ENCODE measurements at regions not wholly inside any gene's neighbourhood (a gene's known extent, or its start where the extent isn't known, plus 50 kb on each side); places are given as distances from the start of the nearest gene placed in this dataset.
"Not testable (repeated sequence)": the region's sequence is repeated elsewhere in the genome, so short reads cannot be mapped to it uniquely, and the experiment has no call there.

GRCh38 chr5:130897181-130897536 lies 267.9 kb downstream of the HINT1 start:
- H3K79me2 ChIP-seq (ENCODE audit: control insufficient read depth in 1 of 2, insufficient read depth in 2 of 2, low read length in 2 of 2); H3K18ac ChIP-seq (ENCODE audit: extremely low read depth, low read length); H4K5ac ChIP-seq (ENCODE audit: insufficient read length, low read depth, low read length); H2BK120ac ChIP-seq (replicated peaks; ENCODE audit: low read depth, low read length); H3K79me1 ChIP-seq (ENCODE audit: low read depth, low read length); H2BK12ac ChIP-seq (ENCODE audit: low read depth, low read length); H3K23me2 ChIP-seq (ENCODE audit: low read depth, low read length); H2AFZ ChIP-seq (ENCODE audit: low read length); H3K27ac ChIP-seq (ENCODE audit: low read depth, low read length); H3K23ac ChIP-seq (ENCODE audit: insufficient read length); H2AK5ac ChIP-seq (ENCODE audit: low read depth, low read length); FAIRE-seq; H3K36me3 ChIP-seq (ENCODE audit: control insufficient read depth in 2 of 4, insufficient read depth in 4 of 4, low read length in 3 of 4); H3K9me3 ChIP-seq (ENCODE audit: insufficient read depth in 2 of 2, low read depth in 1 of 2, low read length in 1 of 2); H3K14ac ChIP-seq (ENCODE audit: insufficient read length); H3K4me1 ChIP-seq (replicated peaks in 1 of 4; ENCODE audit: control insufficient read depth in 3 of 4, insufficient read depth in 4 of 4, low read length in 3 of 4); H2BK20ac ChIP-seq (ENCODE audit: low read length); H3K56ac ChIP-seq (replicated peaks; ENCODE audit: insufficient read length, low read depth, low read length); H3K9ac ChIP-seq (replicated peaks in 1 of 4; ENCODE audit: extremely low read depth in 1 of 4, low read depth in 3 of 4, low read length in 3 of 4); H3K4ac ChIP-seq (replicated peaks; ENCODE audit: insufficient read length, low read depth, low read length); H4K8ac ChIP-seq (ENCODE audit: extremely low read depth, insufficient read depth, low read length); DNase-seq (ENCODE audit: low read depth in 1 of 2, low spot score in 2 of 2); H2BK15ac ChIP-seq (ENCODE audit: low read length); H4K91ac ChIP-seq (replicated peaks; ENCODE audit: insufficient read length, low read length); H4K20me1 ChIP-seq (replicated peaks in 1 of 2; ENCODE audit: control insufficient read depth in 1 of 2, insufficient read depth in 2 of 2, low read length in 2 of 2); H3K27me3 ChIP-seq (replicated peaks in 1 of 4; ENCODE audit: control insufficient read depth in 3 of 4, extremely low read depth in 1 of 4, insufficient read depth in 3 of 4, low read length in 3 of 4): not testable (repeated sequence)
- Histone ChIP-seq H3K4me3 (ENCODE audit: extremely low read depth in 1 of 4, insufficient read depth in 2 of 4, low read depth in 3 of 4, low read length in 4 of 4) (peak overlapping the region in 3 of 4 experiments; percentile 30 to 43 (median 38); a peak in 3 of 8 replicates), H3K4me2 (ENCODE audit: insufficient read depth in 1 of 2, low read depth in 2 of 2, low read length in 2 of 2) (peak overlapping the region; percentile 42 to 51; a peak in 1 of 4 replicates), H2BK5ac (ENCODE audit: low read depth, low read length) (peak overlapping the region; percentile 77; the same call in 1 of the 2 replicates)
- CTCF ChIA-PET (ENCODE audit: partially characterized antibody): interaction anchor here (1.0 kb wide), 1 partner anchor 25 kb away, joined by 3 read pairs; no protein-coding TSS in a partner anchor
- POLR2A ChIA-PET (ENCODE audit: partially characterized antibody): interaction anchor here (1.3 kb wide), 1 partner anchor 11 kb away, joined by 5 read pairs; no protein-coding TSS in a partner anchor
- WGBS, 2 experiments (ENCODE audit: extremely low coverage in 1 of 2, insufficient coverage in 1 of 2, insufficient read length in 1 of 2, insufficient replicate concordance in 2 of 2, low coverage in 1 of 2, low lambda C conversion rate in 2 of 2, missing lambda C conversion rate in 1 of 2): 88% methylated on average over 2 of the region's 2 CpGs; no CpG with 5 or more reads in 1 of the 2 experiments

Data from H1 (cell line).